ENCODE measurements at regions not wholly inside any gene's neighbourhood (a gene's known extent, or its start where the extent isn't known, plus 50 kb on each side); places are given as distances from the start of the nearest gene placed in this dataset.

GRCh38 chr3:89002191-89002590 lies 105.2 kb upstream of the EPHA3 start:
- Histone ChIP-seq H3K4me1 (ENCODE audit: control insufficient read depth, insufficient read depth, low read length) (peaks cover 3% of the 10 kb centered on the region; the same call in 1 of the 2 replicates), H3K27ac (ENCODE audit: extremely low read depth, low read depth, low read length) (no peak overlapping the region), H3K4me3 (ENCODE audit: low read depth, low read length) (no peak overlapping the region), H3K9me3 (ENCODE audit: control insufficient read depth, insufficient read depth, low read depth, low read length) (no peaks in the 10 kb centered on the region), H3K36me3 (ENCODE audit: control insufficient read depth in 2 of 2, insufficient read depth in 1 of 2, low read length in 2 of 2) (no peaks in the 10 kb centered on the region)
- no peak for TF ChIP-seq ZIC2 (tag by site-specific recombination; IDR thresholded peaks at IDR 0.05)
- TF ChIP-seq OSR2 (tag by site-specific recombination; IDR thresholded peaks at IDR 0.05) = no peak
- no peak for TF ChIP-seq ZNF701 (tag by site-specific recombination; IDR thresholded peaks at IDR 0.05)
- no peak for TF ChIP-seq PRDM6 (tag by site-specific recombination; IDR thresholded peaks at IDR 0.05)
- no peak for TF ChIP-seq SCRT2 (tag by site-specific recombination; IDR thresholded peaks at IDR 0.05)
- no peak for TF ChIP-seq PATZ1 (tag by site-specific recombination; IDR thresholded peaks at IDR 0.05)
- no peak for TF ChIP-seq ZNF426 (tag by site-specific recombination; IDR thresholded peaks at IDR 0.05)
- no peak for TF ChIP-seq ZNF639 (tag by site-specific recombination; IDR thresholded peaks at IDR 0.05)
- TF ChIP-seq ZNF473 (tag by site-specific recombination; IDR thresholded peaks at IDR 0.05) = no peak
- TF ChIP-seq GLIS2 (tag by site-specific recombination; IDR thresholded peaks at IDR 0.05) = no peak
- ChIA-PET CTCF (no interaction called here), POLR2A (no interaction called here)

GRCh38 chr3:89013536-89013935 lies 93.9 kb upstream of the EPHA3 start:
- no peak overlapping the region for H3K4me3 ChIP-seq (ENCODE audit: low read depth, low read length)
- no peaks in the 10 kb centered on the region for H3K9me3 ChIP-seq (ENCODE audit: control insufficient read depth, insufficient read depth, low read depth, low read length)
- no peaks in the 10 kb centered on the region for H3K4me1 ChIP-seq (ENCODE audit: control insufficient read depth, insufficient read depth, low read length)
- no peak overlapping the region for H3K27ac ChIP-seq (ENCODE audit: extremely low read depth, low read depth, low read length)
- no peaks in the 10 kb centered on the region for H3K36me3 ChIP-seq (ENCODE audit: control insufficient read depth in 2 of 2, insufficient read depth in 1 of 2, low read length in 2 of 2)
- ChIA-PET CTCF (no interaction called here), POLR2A (no interaction called here)
- no peak for TF ChIP-seq ZNF549 (tag by site-specific recombination; IDR thresholded peaks at IDR 0.05)
- no peak for TF ChIP-seq ZNF223 (tag by site-specific recombination; IDR thresholded peaks at IDR 0.05)

GRCh38 chr3:89017531-89017930 lies 89.9 kb upstream of the EPHA3 start:
- TF ChIP-seq RBAK (tag by site-specific recombination; IDR thresholded peaks at IDR 0.05) (no peak), ZNF530 (tag by site-specific recombination; IDR thresholded peaks at IDR 0.05; ENCODE audit: low read depth) (no peak), ZBTB48 (tag by site-specific recombination; IDR thresholded peaks at IDR 0.05) (no peak), CTCF (tag by site-specific recombination; IDR thresholded peaks at IDR 0.05) (no peak), ZNF114 (tag by site-specific recombination; IDR thresholded peaks at IDR 0.05) (no peak), ZNF157 (tag by site-specific recombination; IDR thresholded peaks at IDR 0.05) (no peak), ZBTB49 (tag by site-specific recombination; IDR thresholded peaks at IDR 0.05; ENCODE audit: low read depth) (no peak), ZNF132 (tag by site-specific recombination; IDR thresholded peaks at IDR 0.05; ENCODE audit: borderline replicate concordance) (no peak)
- no peaks in the 10 kb centered on the region for H3K4me1 ChIP-seq (ENCODE audit: control insufficient read depth, insufficient read depth, low read length)
- CTCF ChIA-PET = no interaction called here
- H3K4me3 ChIP-seq (ENCODE audit: low read depth, low read length) = no peak overlapping the region
- POLR2A ChIA-PET = no interaction called here
- no peak overlapping the region for H3K27ac ChIP-seq (ENCODE audit: extremely low read depth, low read depth, low read length)
- H3K9me3 ChIP-seq (ENCODE audit: control insufficient read depth, insufficient read depth, low read depth, low read length) = no peaks in the 10 kb centered on the region
- H3K36me3 ChIP-seq (ENCODE audit: control insufficient read depth in 2 of 2, insufficient read depth in 1 of 2, low read length in 2 of 2) = no peaks in the 10 kb centered on the region

All from HEK293 (cell line).